Neural cell (in vitro differentiated cells): ENCODE measurements at regions not wholly inside any gene's neighbourhood (a gene's known extent, or its start where the extent isn't known, plus 50 kb on each side); places are given as distances from the start of the nearest gene placed in this dataset.

Experiments used
- H2AFZ ChIP-seq: fragments of 200-600, 300-800 bp; sonication (generic), shearing (Covaris generic); 2 replicates; pipeline ENCODE4 v1.6.0; 2014; ENCODE audit warnings: low read depth, mild to moderate bottlenecking, antibody characterized with exemption, low read length, moderate library complexity
- H3F3A ChIP-seq: fragments of 200-600 bp; shearing (Covaris generic); 2 replicates; pipeline ENCODE4 v1.6.1; 2016; ENCODE audit warnings: mild to moderate bottlenecking, moderate library complexity, mixed read lengths, antibody characterized with exemption, low read length; ENCODE audit not compliant: insufficient read depth, poor library complexity, severe bottlenecking
- H3K27ac ChIP-seq: fragments of 200-600, 300-800 bp; sonication (generic), shearing (Covaris generic); 2 replicates; pipeline ENCODE4 v1.5.1; 2014; ENCODE audit warnings: mild to moderate bottlenecking, low read length, moderate library complexity
- H3K27me3 ChIP-seq: fragments of 300-800, 200-600 bp; sonication (generic), shearing (Covaris generic); 2 replicates; pipeline ENCODE4 v1.6.0; 2014; ENCODE audit warnings: mild to moderate bottlenecking, low read depth, low read length, moderate library complexity; ENCODE audit not compliant: insufficient read depth
- H3K36me3 ChIP-seq: fragments of 300-800, 200-600 bp; sonication (generic), shearing (Covaris generic); 2 replicates; pipeline ENCODE4 v1.5.1; 2014; ENCODE audit warnings: mild to moderate bottlenecking, antibody characterized with exemption, low read length, moderate library complexity; ENCODE audit not compliant: insufficient read depth
- H3K4me2 ChIP-seq: fragments of 300-800, 200-600 bp; sonication (generic), shearing (Covaris generic); 2 replicates; pipeline ENCODE4 v1.6.0; 2014; ENCODE audit warnings: mild to moderate bottlenecking, low read length
- H3K4me3 ChIP-seq: fragments of 300-800, 200-600 bp; sonication (generic), shearing (Covaris generic); 2 replicates; pipeline ENCODE4 v1.5.1; 2014; ENCODE audit warnings: mild to moderate bottlenecking, low read length, moderate library complexity
- H3K79me2 ChIP-seq: fragments of 200-600 bp; shearing (Covaris generic); replicated peaks from 2 replicates; pipeline ENCODE4 v1.6.0; 2014; ENCODE audit warnings: mild to moderate bottlenecking, low read length, moderate library complexity; ENCODE audit not compliant: insufficient read depth
- H3K9ac ChIP-seq: fragments of 300-800, 200-600 bp; sonication (generic), shearing (Covaris generic); 2 replicates; pipeline ENCODE4 v1.6.1; 2016; ENCODE audit warnings: mild to moderate bottlenecking, low read length, mixed read lengths
- H3K9me2 ChIP-seq: fragments of 200-600 bp; shearing (Covaris generic); 2 replicates; pipeline ENCODE4 v1.6.1; 2016; ENCODE audit warnings: mild to moderate bottlenecking, low read length, mixed read lengths; ENCODE audit not compliant: insufficient read depth
- H3K9me3 ChIP-seq: fragments of 200-600, 300-800 bp; sonication (generic), shearing (Covaris generic); 2 replicates; pipeline ENCODE4 v1.6.1; 2016; ENCODE audit warnings: mild to moderate bottlenecking, mixed run types, low read length, moderate library complexity, mixed read lengths
- H4K20me1 ChIP-seq: fragments of 200-600 bp; shearing (Covaris generic); 2 replicates; pipeline ENCODE4 v1.6.1; 2016; ENCODE audit warnings: mild to moderate bottlenecking, mixed run types; ENCODE audit not compliant: insufficient read depth
- CTCF ChIP-seq: fragments of 450-650 bp; IDR thresholded peaks from 2 replicates; pipeline ENCODE4 v1.5.1; 2014; ENCODE audit warnings: antibody characterized with exemption, mild to moderate bottlenecking, moderate library complexity; ENCODE audit not compliant: poor library complexity, severe bottlenecking
- EP300 ChIP-seq: fragments of 450-650 bp; conservative IDR thresholded peaks from 2 replicates; pipeline ENCODE4 v1.6.1; 2014; ENCODE audit warnings: antibody characterized with exemption, mild to moderate bottlenecking, moderate library complexity; ENCODE audit not compliant: poor library complexity, severe bottlenecking
- EZH2 ChIP-seq: fragments of 200-600, 300-800 bp; shearing (Covaris generic), sonication (generic); IDR thresholded peaks from 2 replicates; pipeline ENCODE4 v1.6.1; 2014; ENCODE audit warnings: antibody characterized with exemption, low read length, borderline replicate concordance, mild to moderate bottlenecking; ENCODE audit not compliant: insufficient read depth, poor library complexity, severe bottlenecking
- MXI1 ChIP-seq: fragments of 450-650 bp; conservative IDR thresholded peaks from 2 replicates; pipeline ENCODE4 v1.6.1; 2014; ENCODE audit warnings: antibody characterized with exemption, mild to moderate bottlenecking; ENCODE audit not compliant: poor library complexity, severe bottlenecking
- POLR2AphosphoS5 ChIP-seq: IDR thresholded peaks from 2 replicates; pipeline ENCODE4 v1.6.1; 2012
- RAD21 ChIP-seq: fragments of 450-650 bp; conservative IDR thresholded peaks from 2 replicates; pipeline ENCODE4 v1.6.1; 2014; ENCODE audit warnings: antibody characterized with exemption, mild to moderate bottlenecking, moderate library complexity
- REST ChIP-seq: IDR thresholded peaks from 2 replicates; pipeline ENCODE4 v1.6.1; 2012; ENCODE audit warnings: borderline replicate concordance
- SMC3 ChIP-seq: fragments of 450-650 bp; conservative IDR thresholded peaks from 2 replicates; pipeline ENCODE4 v1.6.1; 2014; ENCODE audit warnings: antibody characterized with exemption, mild to moderate bottlenecking, moderate library complexity; ENCODE audit not compliant: poor library complexity
- TAF1 ChIP-seq: IDR thresholded peaks from 2 replicates; pipeline ENCODE4 v1.6.1; 2012; ENCODE audit warnings: low read depth

GRCh38 chr2:129458436-129458835, 521.0 kb upstream of the RAB6C start:
- H3K9ac ChIP-seq = no peak overlapping the region
- no peaks in the 10 kb centered on the region for H4K20me1 ChIP-seq
- H3K27me3 ChIP-seq = no peaks in the 10 kb centered on the region
- no peaks in the 10 kb centered on the region for H3F3A ChIP-seq
- H3K79me2 ChIP-seq = no peaks in the 10 kb centered on the region
- TF ChIP-seq TAF1 = no peak
- no peak for TF ChIP-seq CTCF
- TF ChIP-seq RAD21 = no peak
- TF ChIP-seq EP300 = no peak
- no peak for TF ChIP-seq REST
- no peak overlapping the region for H3K4me2 ChIP-seq
- H3K36me3 ChIP-seq = no peaks in the 10 kb centered on the region
- H2AFZ ChIP-seq = no peak overlapping the region
- H3K9me2 ChIP-seq = no peaks in the 10 kb centered on the region
- H3K9me3 ChIP-seq = no peaks in the 10 kb centered on the region
- no peak overlapping the region for H3K4me3 ChIP-seq
- no peak overlapping the region for H3K27ac ChIP-seq

GRCh38 chr2:129459200-129459876, 520.1 kb upstream of the RAB6C start:
- no peak overlapping the region for H3K4me2 ChIP-seq
- no peaks in the 10 kb centered on the region for H3K9me3 ChIP-seq
- no peak for TF ChIP-seq MXI1
- TF ChIP-seq RAD21 = no peak
- no peak for TF ChIP-seq REST
- TF ChIP-seq TAF1 = no peak
- TF ChIP-seq EP300 = no peak
- TF ChIP-seq CTCF = no peak
- no peak for TF ChIP-seq SMC3
- TF ChIP-seq EZH2 = no peak
- TF ChIP-seq POLR2AphosphoS5 = no peak
- no peaks in the 10 kb centered on the region for H3F3A ChIP-seq
- H3K9ac ChIP-seq = no peak overlapping the region
- no peaks in the 10 kb centered on the region for H3K79me2 ChIP-seq
- no peaks in the 10 kb centered on the region for H3K9me2 ChIP-seq
- H3K4me3 ChIP-seq = no peak overlapping the region
- H3K27me3 ChIP-seq = no peaks in the 10 kb centered on the region
- no peak overlapping the region for H2AFZ ChIP-seq
- no peaks in the 10 kb centered on the region for H3K36me3 ChIP-seq
- H4K20me1 ChIP-seq = no peaks in the 10 kb centered on the region
- no peak overlapping the region for H3K27ac ChIP-seq
